GM13976 (cell line): ENCODE measurements at regions not wholly inside any gene's neighbourhood (a gene's known extent, or its start where the extent isn't known, plus 50 kb on each side); places are given as distances from the start of the nearest gene placed in this dataset.
"Not testable (repeated sequence)": the region's sequence is repeated elsewhere in the genome, so short reads cannot be mapped to it uniquely, and the experiment has no call there.

Experiments used
- DNase-seq: peaks from one replicate; pipeline ENCODE4 v3.0.0; 2012; ENCODE audit warnings: low spot score
- CTCF ChIP-seq: IDR thresholded peaks from 2 replicates; pipeline ENCODE4 v1.5.1; 2012; ENCODE audit warnings: borderline replicate concordance, mild to moderate bottlenecking; ENCODE audit not compliant: insufficient read depth; ENCODE audit errors: extremely low read depth, missing control alignments, control extremely low read depth
- in situ Hi-C: fragments of 300-500 bp; cut with MboI; formaldehyde crosslinking; loops from one replicate; pipeline ENCODE4 v1.12.0; 2022; ENCODE audit warnings: low sequenced_read_pairs, mixed read lengths, inconsistent platforms; ENCODE audit not compliant: unreplicated experiment

GRCh38 chr16:48704710-48705109 lies 94.7 kb upstream of the N4BP1 start:
- in situ Hi-C loops = no loop called here
- TF ChIP-seq CTCF = no peak
- DNase-seq = no peak

- DNase-seq = peak; percentile 63
- TF ChIP-seq CTCF = peak; percentile 62
- in situ Hi-C loops = loop anchor here (25.0 kb wide), 1 partner anchor 500 kb away; no protein-coding TSS in a partner anchor
These were observed 77.5 kb upstream of the N4BP1 start for GRCh38 chr16:48687421-48688038.

GRCh38 chr16:48684148-48684547 lies 74.2 kb upstream of the N4BP1 start:
- DNase-seq = no peak
- TF ChIP-seq CTCF = no peak
- in situ Hi-C loops = loop anchor here (25.0 kb wide), 1 partner anchor 503 kb away; no protein-coding TSS in a partner anchor

GRCh38 chr16:48682971-48683370 lies 73.0 kb upstream of the N4BP1 start:
- no peak for TF ChIP-seq CTCF
- in situ Hi-C loops = loop anchor here (25.0 kb wide), 1 partner anchor 504 kb away; no protein-coding TSS in a partner anchor

GRCh38 chr16:48681520-48681919 lies 71.5 kb upstream of the N4BP1 start:
- in situ Hi-C loops = loop anchor here (25.0 kb wide), 1 partner anchor 506 kb away; no protein-coding TSS in a partner anchor
- DNase-seq = no peak
- no peak for TF ChIP-seq CTCF

More at GRCh38 chr16:48682971-48683370, 73.0 kb upstream of the N4BP1 start:
- DNase-seq = no peak

GRCh38 chr16:48680881-48681280 lies 70.9 kb upstream of the N4BP1 start:
- TF ChIP-seq CTCF = no peak
- in situ Hi-C loops = loop anchor here (25.0 kb wide), 1 partner anchor 506 kb away; no protein-coding TSS in a partner anchor
- DNase-seq = no peak

- no peak for TF ChIP-seq CTCF
- in situ Hi-C loops = loop anchor here (25.0 kb wide), 1 partner anchor 510 kb away; no protein-coding TSS in a partner anchor
- DNase-seq = no peak
These were observed 66.9 kb upstream of the N4BP1 start for GRCh38 chr16:48676836-48677235.

- in situ Hi-C loops, DNase-seq: not testable (repeated sequence)
These were observed 58.2 kb upstream of the N4BP1 start for GRCh38 chr16:48668184-48668583.
